GM23248 (cell line): ENCODE measurements at regions not wholly inside any gene's neighbourhood (a gene's known extent, or its start where the extent isn't known, plus 50 kb on each side); places are given as distances from the start of the nearest gene placed in this dataset.

ENCODE experiments used
- EZH2 ChIP-seq: fragments of 200-600 bp; sonication (generic); IDR thresholded peaks from 2 replicates; pipeline ENCODE4 v1.6.1; 2018; ENCODE audit warnings: antibody characterized with exemption, mild to moderate bottlenecking; ENCODE audit not compliant: insufficient read depth, poor library complexity, severe bottlenecking
- EZH2phosphoT487 ChIP-seq: fragments of 200-600 bp; sonication (generic); IDR thresholded peaks from 2 replicates; pipeline ENCODE4 v1.6.1; 2018; ENCODE audit warnings: antibody characterized with exemption, moderate library complexity, mild to moderate bottlenecking, low read depth; ENCODE audit not compliant: insufficient read depth

DNA sequence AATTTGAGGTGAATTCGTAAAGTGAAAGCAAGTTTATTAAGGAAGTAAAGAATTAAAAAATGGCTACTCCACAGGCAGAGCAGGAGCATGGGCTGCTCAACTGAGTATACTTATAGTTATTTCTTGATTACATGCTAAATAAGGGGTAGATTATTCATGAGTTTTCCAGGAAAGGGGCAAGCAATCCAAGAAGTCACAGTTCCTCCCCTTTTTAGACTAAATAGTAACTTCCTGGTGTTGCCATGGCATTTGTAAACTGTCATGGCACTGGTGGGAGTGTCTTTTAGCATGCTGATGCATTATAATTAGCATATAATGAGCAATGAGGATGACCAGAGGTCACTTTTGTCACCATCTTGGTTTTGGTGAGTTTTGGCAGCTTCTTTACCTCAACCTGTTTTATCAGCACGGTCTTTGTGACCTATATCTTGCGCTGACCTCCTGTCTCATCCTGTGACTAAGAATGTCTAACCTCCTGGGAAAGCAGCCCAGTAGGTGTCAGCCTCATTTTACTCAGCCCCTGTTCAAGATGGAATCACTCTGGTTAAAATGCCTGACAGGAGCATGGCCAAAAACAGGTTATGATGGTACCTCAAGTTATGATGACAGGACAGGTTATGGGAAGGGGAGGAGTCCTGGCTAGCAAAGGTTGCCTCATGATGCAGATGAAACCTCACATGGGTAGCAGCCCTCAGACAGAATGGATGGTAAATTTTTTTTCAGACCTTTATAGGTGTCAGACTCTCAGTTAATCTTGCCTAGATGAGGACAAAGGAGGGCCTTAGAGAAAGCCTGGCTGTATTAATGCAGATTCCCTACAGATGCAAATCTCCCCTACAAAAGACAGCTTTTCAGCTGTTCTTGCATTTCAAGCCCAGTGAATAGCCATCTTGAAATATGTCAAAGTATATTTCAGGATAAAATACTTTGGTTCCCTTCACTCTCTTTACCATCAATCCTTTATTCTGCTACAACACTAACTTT is 49.7 kb downstream of the SIPA1L2 start:
- TF ChIP-seq EZH2phosphoT487: no peak
- no peak for TF ChIP-seq EZH2
